ENCODE measurements at regions not wholly inside any gene's neighbourhood (a gene's known extent, or its start where the extent isn't known, plus 50 kb on each side); places are given as distances from the start of the nearest gene placed in this dataset.

DNA sequence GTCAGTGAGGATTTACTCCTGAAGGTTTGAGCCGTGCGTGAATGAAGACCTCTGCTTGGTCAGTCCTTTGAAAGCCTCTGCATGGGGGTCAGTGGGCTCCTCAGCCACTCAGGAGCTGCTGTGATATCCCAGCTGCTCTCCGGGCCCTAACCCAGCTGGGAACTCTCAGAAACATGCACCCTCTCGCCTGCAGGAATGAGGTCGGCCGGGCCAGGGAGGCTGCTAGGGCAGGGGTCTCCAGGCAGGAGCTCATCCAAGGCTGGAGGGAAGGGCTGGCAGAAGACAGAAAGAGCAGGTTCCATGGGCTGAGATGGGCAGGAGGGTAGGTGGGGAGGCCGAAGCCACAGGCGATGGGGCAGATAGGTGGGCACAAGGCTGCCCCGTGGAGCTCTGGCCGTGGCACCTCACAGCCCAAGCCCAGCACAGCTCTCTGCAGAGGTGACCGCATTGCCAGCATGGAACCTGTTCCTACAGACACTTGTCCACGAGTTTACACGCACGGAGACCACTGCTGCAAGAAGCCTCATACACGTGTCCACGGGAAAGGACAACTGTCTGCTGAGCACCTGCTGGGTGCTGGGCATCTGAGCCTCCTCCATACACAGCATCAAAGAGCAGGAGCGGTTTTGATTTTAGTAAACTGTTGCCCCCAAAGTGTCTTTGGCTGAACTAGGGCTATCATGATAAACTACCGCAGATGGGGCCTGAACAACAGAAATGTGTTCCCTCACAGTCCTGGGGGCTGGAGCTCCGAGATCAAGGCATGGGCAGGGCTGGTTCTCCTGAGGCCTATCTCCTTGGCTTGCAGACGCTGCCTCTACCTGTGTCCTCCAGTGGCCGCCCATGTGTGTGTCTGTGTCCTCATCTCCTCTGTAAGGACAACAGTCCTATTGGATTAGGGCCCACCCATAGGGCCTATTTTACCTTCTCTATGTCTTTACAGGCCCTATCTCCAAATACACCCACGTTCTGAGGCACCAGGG lies 85.2 kb upstream of the ADAMTS2 start:
- H3K27me3 ChIP-seq (ENCODE audit: control insufficient read depth, insufficient read depth, low read length), result no peaks in the 10 kb centered on the region
- DNase-seq (ENCODE audit: low read depth, low spot score), result no peak
- CTCF ChIA-PET, result no interaction called here
- H3K27ac ChIP-seq (ENCODE audit: low read depth, low read length), result no peak overlapping the region
- TF ChIP-seq CTCF (IDR thresholded peaks at IDR 0.05; ENCODE audit: low read depth, low read length), result no peak
- H3K9me3 ChIP-seq (ENCODE audit: control insufficient read depth, insufficient read depth, low read length), result peaks cover 59% of the 10 kb centered on the region
- H3K4me3 ChIP-seq (ENCODE audit: low read depth, low read length), result no peak overlapping the region
- POLR2A ChIA-PET, result no interaction called here

DNA sequence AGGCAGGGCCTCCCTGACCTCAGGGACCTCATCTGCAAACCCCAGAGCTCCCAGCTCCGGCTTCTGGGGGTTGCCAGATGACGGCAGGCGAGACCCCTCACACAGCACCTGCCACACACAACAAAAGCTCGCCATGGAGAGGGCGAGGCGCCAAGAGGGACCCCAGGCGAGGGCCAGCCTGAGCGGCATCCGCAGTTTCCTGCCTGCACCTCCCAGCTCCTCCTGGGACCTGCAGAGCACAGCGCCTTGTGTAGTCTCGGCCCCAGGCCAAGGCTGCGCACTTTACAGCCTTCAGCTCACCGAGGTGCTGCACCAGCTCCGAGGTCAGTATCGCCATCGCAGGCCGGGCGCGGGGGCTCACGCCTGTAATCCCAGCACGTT lies 82.4 kb upstream of the ADAMTS2 start:
- Histone ChIP-seq H3K4me3 (ENCODE audit: low read depth, low read length) (no peak overlapping the region), H3K27ac (ENCODE audit: low read depth, low read length) (no peak overlapping the region), H3K27me3 (ENCODE audit: control insufficient read depth, insufficient read depth, low read length) (no peaks in the 10 kb centered on the region), H3K9me3 (ENCODE audit: control insufficient read depth, insufficient read depth, low read length) (peaks cover 56% of the 10 kb centered on the region)
- no peak for DNase-seq (ENCODE audit: low read depth, low spot score)
- ChIA-PET POLR2A (no interaction called here), CTCF (interaction anchor here (0.6 kb wide), 1 partner anchor 260 kb away, joined by 3 read pairs; no protein-coding TSS in a partner anchor)
- no peak for TF ChIP-seq CTCF (IDR thresholded peaks at IDR 0.05; ENCODE audit: low read depth, low read length)

DNA sequence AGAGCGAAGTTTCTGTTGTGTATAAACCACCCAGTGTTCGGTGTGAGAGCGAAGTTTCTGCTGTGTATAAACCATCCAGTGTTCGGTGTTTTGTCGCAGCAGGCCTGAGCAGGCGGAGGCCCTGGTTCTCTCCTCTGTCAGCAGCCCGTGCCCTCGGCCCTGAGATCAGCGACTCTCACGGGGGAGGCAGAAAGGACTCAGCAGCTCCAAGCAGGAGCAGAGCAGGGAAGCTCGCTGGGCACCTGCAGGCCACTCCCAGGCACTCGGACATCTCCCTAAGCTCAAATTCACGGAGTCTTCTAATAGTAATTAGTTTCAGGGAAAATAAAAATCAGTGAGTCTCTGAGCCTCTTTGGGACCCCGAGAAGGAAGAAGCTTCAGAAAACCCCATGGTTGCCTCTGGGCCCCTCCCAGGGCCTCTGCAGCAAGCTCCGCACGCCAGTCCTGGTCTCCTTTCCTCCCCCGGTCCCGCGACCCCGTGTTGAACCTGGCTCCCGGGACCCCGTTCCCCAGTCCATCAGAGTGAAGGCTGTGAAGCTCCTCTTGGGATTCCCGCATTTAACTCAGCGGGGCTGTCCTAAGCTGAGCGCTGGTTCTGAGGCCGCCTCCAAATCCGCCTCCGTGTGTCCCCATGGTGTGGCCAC lies 81.9 kb upstream of the ADAMTS2 start:
- TF ChIP-seq CTCF (IDR thresholded peaks at IDR 0.05; ENCODE audit: low read depth, low read length), result no peak
- peaks cover 58% of the 10 kb centered on the region for H3K9me3 ChIP-seq (ENCODE audit: control insufficient read depth, insufficient read depth, low read length)
- no peaks in the 10 kb centered on the region for H3K27me3 ChIP-seq (ENCODE audit: control insufficient read depth, insufficient read depth, low read length)
- CTCF ChIA-PET, result interaction anchor here (0.6 kb wide), 1 partner anchor 260 kb away, joined by 3 read pairs; no protein-coding TSS in a partner anchor
- no peak overlapping the region for H3K27ac ChIP-seq (ENCODE audit: low read depth, low read length)
- no peak for DNase-seq (ENCODE audit: low read depth, low spot score)
- H3K4me3 ChIP-seq (ENCODE audit: low read depth, low read length), result no peak overlapping the region
- POLR2A ChIA-PET, result no interaction called here

- Histone ChIP-seq H3K27me3 (ENCODE audit: control insufficient read depth, insufficient read depth, low read length) (no peaks in the 10 kb centered on the region), H3K9me3 (ENCODE audit: control insufficient read depth, insufficient read depth, low read length) (peaks cover 35% of the 10 kb centered on the region), H3K27ac (ENCODE audit: low read depth, low read length) (no peak overlapping the region), H3K4me3 (ENCODE audit: low read depth, low read length) (no peak overlapping the region)
- TF ChIP-seq CTCF (IDR thresholded peaks at IDR 0.05; ENCODE audit: low read depth, low read length), result no peak
- ChIA-PET CTCF (no interaction called here), POLR2A (no interaction called here)
- DNase-seq (ENCODE audit: low read depth, low spot score), result no peak
Observed at GRCh38 chr5:179422908-179423481, 77.7 kb upstream of the ADAMTS2 start.

All from AG04450 (cell line).